Heart right ventricle (tissue), 16 donors: ENCODE measurements at regions not wholly inside any gene's neighbourhood (a gene's known extent, or its start where the extent isn't known, plus 50 kb on each side); places are given as distances from the start of the nearest gene placed in this dataset.

ENCODE experiments used
- ATAC-seq, 8 donors: fragments of 200-7000 bp; cut with Tn5 transposase; one replicate each; pipeline ENCODE4 v1.9.1; 2020; ENCODE audit warnings: mild to moderate bottlenecking in 8 of 8, moderate library complexity in 8 of 8, moderate number of reproducible peaks in 1 of 8
- DNase-seq, 2 donors: peaks; one replicate each; pipeline ENCODE4 v3.0.0-alpha.2; 2020
- H3K27ac ChIP-seq, 10 donors: fragments of 200-600 bp; sonication (generic) in 2 of 10; one replicate each; pipeline versions ENCODE4 v1.5.0 to v1.8.0; 2020 to 2022; ENCODE audit warnings: mild to moderate bottlenecking in 3 of 10
- H3K27me3 ChIP-seq, 7 donors: fragments of 200-600 bp; one replicate each; pipeline ENCODE4 v1.8.0; 2021 to 2022; ENCODE audit warnings: mild to moderate bottlenecking in 2 of 7
- H3K36me3 ChIP-seq, 9 donors: fragments of 200-600 bp; sonication (generic) in 1 of 9; one replicate each; pipeline versions ENCODE4 v1.5.0 to v1.8.0; 2020 to 2022; ENCODE audit warnings: mild to moderate bottlenecking in 2 of 9
- H3K4me1 ChIP-seq, 9 donors: fragments of 200-600 bp; sonication (generic) in 1 of 9; one replicate each; pipeline versions ENCODE4 v1.5.0 to v1.8.0; 2020 to 2022; ENCODE audit warnings: mild to moderate bottlenecking in 4 of 9
- H3K4me3 ChIP-seq, 10 donors: fragments of 200-600 bp; sonication (generic) in 2 of 10; one replicate each; pipeline versions ENCODE4 v1.5.0 to v1.8.0; 2020 to 2022; ENCODE audit warnings: mild to moderate bottlenecking in 7 of 10, moderate library complexity in 2 of 10
- H3K9me3 ChIP-seq, 11 donors: fragments of 200-600 bp in 10 of 11; sonication (generic) in 2 of 11; one replicate each; pipeline versions ENCODE4 v1.5.0 to v1.8.0; 2013 to 2022; ENCODE audit warnings: mild to moderate bottlenecking in 2 of 11, control low read depth in 1 of 11, moderate library complexity in 1 of 11
- WGBS, 2 donors: extraction: QIAGEN DNeasy Blood & Tissue Kit; methylation state at CpG; one replicate each; pipeline ENCODE4 v1.1.7; 2013; ENCODE audit warnings: inconsistent platforms in 1 of 2; 5-methylcytosine and 5-hydroxymethylcytosine counted together
- intact Hi-C, 10 donors: fragments of 100-400 bp; cut with DNase I; formaldehyde crosslinking; loops; one replicate each; pipeline versions ENCODE4 v1.11.1 to v1.14.2; 2022
- TF ChIP-seq, protein P1 (sequence below), 9 donors: fragments of 200-600 bp; sonication (generic) in 2 of 9; IDR thresholded peaks; one replicate each; pipeline versions ENCODE4 v1.5.0 to v1.8.0; 2021 to 2022; ENCODE audit warnings: antibody characterized with exemption in 9 of 9, mild to moderate bottlenecking in 5 of 9, moderate library complexity in 1 of 9
- donor health status: Arrhythmogenic right ventricular cardiomyopathy.
- donor health status: ischemic (EF 13 %, LVEDD 7.1; RV severe dilation, severe dysfunction).
- donor health status: healthy with polysubstance abuse.
- donor health status: DM: no; HTN: yes; CAD: no.
- donor health status: DM: no; HTN: no; CAD: no.
- donor health status: ischemic (EF 25% LVEDD 6.9; RV normal size, moderate dysfunction).
- donor health status: ischemic (EF 25% LVEDD 5.7; RV mildly dilated, moderate dysfunction).
- donor health status: healthy.
- donor health status: DM: yes; HTN: yes; CAD: no.
- donor health status: Ischemic cardiomyopathy.
- donor health status: ischemic (EF 35%, LVEDD 5.7; RV mildly dilated, moderate dysfunction).
- donor health status: nonischemic (EF 11% LVEDD 7.7; RV severe dilation, severe dysfunction).
- donor health status: DM: yes; HTN: yes; CAD: no.
- donor health status: PGD.
- donor health status: ischemic (EF 29% LVEDD 5.4; RV normal size, mild dysfunction).
- donor health status: nonischemic (EF 23%, LVEDD 6.1; RV moderate dilation, normal function).

DNA sequence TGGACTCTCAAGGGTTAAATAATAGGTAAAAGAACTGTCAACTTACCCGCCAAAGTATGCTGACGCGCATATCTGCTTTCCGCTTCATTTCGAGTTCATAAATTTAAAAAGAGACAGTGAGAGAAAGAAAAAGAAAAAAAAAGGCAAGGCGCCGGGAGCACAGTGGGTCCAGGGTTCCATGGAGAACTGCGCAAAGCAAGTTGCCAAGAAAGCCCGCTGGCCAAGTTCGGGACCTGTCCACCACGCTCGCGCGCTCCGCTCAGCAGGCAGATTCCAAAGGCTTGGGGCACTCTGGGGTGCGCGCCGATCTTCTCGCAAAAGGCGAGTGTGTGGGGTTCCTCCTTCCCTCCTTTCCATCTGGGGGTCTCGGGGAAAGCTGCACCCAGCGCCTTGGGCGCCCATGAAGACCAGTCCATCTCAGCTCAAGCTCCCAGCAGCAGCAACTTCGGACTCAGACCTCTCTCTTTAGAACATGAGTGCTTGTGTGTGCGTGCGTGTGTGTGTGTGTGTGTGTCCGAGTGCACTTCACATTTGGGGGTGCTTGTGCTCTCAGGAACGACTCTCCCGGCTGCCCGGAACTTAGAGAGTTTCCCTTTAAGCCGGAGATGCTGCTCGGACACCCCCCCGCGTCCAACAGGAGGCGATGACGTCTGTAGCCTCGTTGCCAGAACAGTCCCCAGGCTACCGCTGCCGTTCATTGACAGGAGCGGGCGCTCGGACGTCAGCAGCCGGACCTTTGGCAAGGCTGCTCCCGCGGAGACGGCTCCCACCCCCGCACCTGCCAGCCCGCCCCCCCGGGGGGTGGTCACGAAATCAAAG lies 180.0 kb downstream of the TBXT start:
- Histone ChIP-seq H3K27me3 (peaks cover 7 to 59% (median 35%) of the 10 kb centered on the region in 7 donors), H3K27ac (peak overlapping the region in 5 of 10 donors; percentile 30 to 77 (median 71)), H3K4me3 (peak overlapping the region; percentile 33 to 66 (median 52)), H3K4me1 (peaks cover 0 to 22% (median 9%) of the 10 kb centered on the region in 9 donors), H3K36me3 (no peaks in the 10 kb centered on the region), H3K9me3 (no peaks in the 10 kb centered on the region)
- peak; percentile 87 to 97 (median 94) for ATAC-seq
- TF ChIP-seq, protein P1, sequence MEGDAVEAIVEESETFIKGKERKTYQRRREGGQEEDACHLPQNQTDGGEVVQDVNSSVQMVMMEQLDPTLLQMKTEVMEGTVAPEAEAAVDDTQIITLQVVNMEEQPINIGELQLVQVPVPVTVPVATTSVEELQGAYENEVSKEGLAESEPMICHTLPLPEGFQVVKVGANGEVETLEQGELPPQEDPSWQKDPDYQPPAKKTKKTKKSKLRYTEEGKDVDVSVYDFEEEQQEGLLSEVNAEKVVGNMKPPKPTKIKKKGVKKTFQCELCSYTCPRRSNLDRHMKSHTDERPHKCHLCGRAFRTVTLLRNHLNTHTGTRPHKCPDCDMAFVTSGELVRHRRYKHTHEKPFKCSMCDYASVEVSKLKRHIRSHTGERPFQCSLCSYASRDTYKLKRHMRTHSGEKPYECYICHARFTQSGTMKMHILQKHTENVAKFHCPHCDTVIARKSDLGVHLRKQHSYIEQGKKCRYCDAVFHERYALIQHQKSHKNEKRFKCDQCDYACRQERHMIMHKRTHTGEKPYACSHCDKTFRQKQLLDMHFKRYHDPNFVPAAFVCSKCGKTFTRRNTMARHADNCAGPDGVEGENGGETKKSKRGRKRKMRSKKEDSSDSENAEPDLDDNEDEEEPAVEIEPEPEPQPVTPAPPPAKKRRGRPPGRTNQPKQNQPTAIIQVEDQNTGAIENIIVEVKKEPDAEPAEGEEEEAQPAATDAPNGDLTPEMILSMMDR (IDR thresholded peaks at IDR 0.05), result peak in 1 of 9 donors; percentile 10
- intact Hi-C loops, result loop anchor here in 3 of 10 donors (10.0 kb wide), 1 partner anchor 93 kb away; no protein-coding TSS in a partner anchor
- peak; percentile 84 to 90 for DNase-seq
- WGBS, 2 donors, result 1% methylated on average over 51 of the region's 51 CpGs

DNA sequence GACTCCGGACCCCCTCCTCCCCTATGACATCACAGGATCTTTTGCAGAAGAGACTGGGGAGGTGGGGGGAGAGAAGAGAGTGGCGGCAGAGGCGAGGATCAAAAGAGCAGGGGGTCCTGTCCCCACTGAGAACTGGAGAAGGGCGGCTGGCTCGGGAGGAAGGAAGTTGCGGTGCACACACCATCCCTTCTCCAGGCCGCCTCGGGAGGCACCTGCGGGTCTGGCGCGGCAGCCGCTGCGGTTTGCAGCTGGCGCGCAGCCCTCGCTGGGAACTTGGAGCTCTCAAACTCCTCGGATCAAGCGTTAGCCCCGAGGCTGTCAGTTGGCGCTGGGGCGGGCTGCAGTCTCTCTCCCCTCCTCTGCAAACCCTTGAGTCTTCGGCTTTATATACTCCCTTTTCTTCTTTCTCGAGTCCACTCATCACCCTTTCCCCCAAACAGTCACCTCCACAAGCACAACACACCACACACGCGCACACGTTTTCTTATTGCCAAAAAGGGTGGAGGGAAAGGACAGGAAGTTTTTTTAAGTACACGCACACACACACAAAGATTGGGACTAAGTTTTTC lies 180.7 kb downstream of the TBXT start:
- peaks cover 0 to 22% (median 9%) of the 10 kb centered on the region in 9 donors for H3K4me1 ChIP-seq
- peak in 5 of 8 donors; percentile 6 to 45 (median 19) for ATAC-seq
- no peaks in the 10 kb centered on the region for H3K36me3 ChIP-seq
- peaks cover 7 to 59% (median 35%) of the 10 kb centered on the region in 7 donors for H3K27me3 ChIP-seq
- H3K27ac ChIP-seq, result peak overlapping the region in 4 of 10 donors; percentile 30 to 77 (median 74)
- intact Hi-C loops, result loop anchor here in 3 of 10 donors (10.0 kb wide), 1 partner anchor 92 kb away; no protein-coding TSS in a partner anchor
- peak overlapping the region; percentile 33 to 66 (median 52) for H3K4me3 ChIP-seq
- WGBS, 2 donors, result 0 to 1% methylated on average over 27 of the region's 27 CpGs
- TF ChIP-seq, protein P1 (IDR thresholded peaks at IDR 0.05), result no peak
- H3K9me3 ChIP-seq, result no peaks in the 10 kb centered on the region
- peak in 1 of 2 donors; percentile 18 for DNase-seq

DNA sequence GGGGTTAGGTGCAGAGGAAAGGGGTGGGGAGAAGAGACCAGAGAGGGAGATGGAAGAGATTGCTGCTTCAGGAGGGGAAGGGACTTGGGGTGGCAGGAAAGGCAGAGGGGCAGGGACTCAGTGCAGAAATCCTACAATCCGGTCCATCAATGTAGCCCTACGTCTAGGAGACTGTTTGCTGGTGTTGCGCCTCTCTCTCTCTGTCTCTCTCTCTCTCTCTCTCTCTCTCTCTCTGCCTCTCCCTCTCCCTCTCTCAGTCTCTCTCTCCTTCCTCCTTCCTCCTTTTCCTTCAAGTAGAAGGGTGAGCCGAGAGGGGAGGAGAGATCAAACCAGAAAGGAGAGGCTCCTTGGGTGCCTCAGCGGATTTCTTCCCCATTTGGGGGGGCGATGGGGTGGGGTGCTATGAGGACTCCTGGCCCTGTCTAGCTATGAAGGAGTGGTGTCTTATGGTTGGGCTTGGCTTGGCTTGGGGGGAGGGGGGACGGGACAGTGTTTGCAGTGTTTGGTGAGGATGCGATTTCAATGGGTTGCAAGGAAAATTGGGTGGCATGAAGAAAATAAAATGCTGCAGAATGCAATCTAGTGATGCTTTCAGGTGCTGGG lies 181.2 kb downstream of the TBXT start:
- H3K36me3 ChIP-seq, result no peaks in the 10 kb centered on the region
- peaks cover 0 to 22% (median 9%) of the 10 kb centered on the region in 9 donors for H3K4me1 ChIP-seq
- peak overlapping the region; percentile 33 to 66 (median 52) for H3K4me3 ChIP-seq
- DNase-seq (peak in 1 of 2 donors; percentile 27), ATAC-seq (peak in 1 of 8 donors; percentile 20)
- WGBS, 2 donors, result 6 to 7% methylated on average over 8 of the region's 8 CpGs
- no peaks in the 10 kb centered on the region for H3K9me3 ChIP-seq
- peaks cover 7 to 59% (median 35%) of the 10 kb centered on the region in 7 donors for H3K27me3 ChIP-seq
- H3K27ac ChIP-seq, result peak overlapping the region in 3 of 10 donors; percentile 30 to 77 (median 71)
- intact Hi-C loops, result loop anchor here in 3 of 10 donors (10.0 kb wide), 1 partner anchor 92 kb away; no protein-coding TSS in a partner anchor
- TF ChIP-seq, protein P1 (IDR thresholded peaks at IDR 0.05), result no peak

DNA sequence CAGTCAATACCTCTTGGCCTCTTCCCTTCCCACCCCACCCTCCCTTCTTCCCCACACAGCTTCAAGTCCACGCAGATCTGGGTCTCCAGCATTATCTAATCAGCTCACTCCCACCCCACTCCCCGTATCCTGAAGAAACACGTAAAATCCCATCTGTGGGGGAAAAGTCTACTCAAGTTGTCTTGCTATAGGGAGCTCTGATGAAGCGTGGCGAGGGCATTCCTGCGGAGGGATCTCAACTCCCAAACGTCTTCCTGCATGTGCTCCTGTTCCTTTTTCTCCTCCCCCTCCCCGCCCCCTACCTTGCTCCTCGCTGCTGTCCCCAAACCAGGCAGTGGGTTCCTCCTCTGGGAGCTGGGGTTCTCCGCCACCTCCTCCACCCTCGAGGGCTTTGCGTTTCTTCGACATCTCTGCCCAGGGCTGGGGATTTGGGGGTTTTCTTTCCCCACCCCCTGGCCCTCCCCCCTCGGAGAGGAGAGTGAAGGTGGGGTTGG lies 181.8 kb downstream of the TBXT start:
- intact Hi-C loops, result loop anchor here in 3 of 10 donors (10.0 kb wide), 1 partner anchor 91 kb away; no protein-coding TSS in a partner anchor
- TF ChIP-seq, protein P1 (IDR thresholded peaks at IDR 0.05), result no peak
- peaks cover 7 to 59% (median 35%) of the 10 kb centered on the region in 7 donors for H3K27me3 ChIP-seq

More for the DNA sequence above, 181.8 kb downstream of the TBXT start:
- no peaks in the 10 kb centered on the region for H3K9me3 ChIP-seq
- H3K4me1 ChIP-seq, result peaks cover 0 to 22% (median 9%) of the 10 kb centered on the region in 9 donors
- H3K4me3 ChIP-seq, result peak overlapping the region in 6 of 10 donors; percentile 33 to 66 (median 60)
- no peak for DNase-seq
- no peak for ATAC-seq
- no peaks in the 10 kb centered on the region for H3K36me3 ChIP-seq
- H3K27ac ChIP-seq, result peak overlapping the region in 1 of 10 donors; percentile 12
- WGBS, 2 donors, result 29 to 39% methylated on average over 14 of the region's 14 CpGs
